ENCODE measurements at regions not wholly inside any gene's neighbourhood (a gene's known extent, or its start where the extent isn't known, plus 50 kb on each side); places are given as distances from the start of the nearest gene placed in this dataset.

- no peak for TF ChIP-seq CTCF (IDR thresholded peaks at IDR 0.05; ENCODE audit: insufficient read depth, low read depth, low read length)
- peak; percentile 59 for DNase-seq (ENCODE audit: low read depth)
- no peak overlapping the region for H3K4me3 ChIP-seq (ENCODE audit: low read depth, low read length)
Measured at GRCh38 chr3:80244390-80244789, 476.6 kb upstream of the ROBO1 start.

- no peak overlapping the region for H3K4me3 ChIP-seq (ENCODE audit: low read depth, low read length)
- TF ChIP-seq CTCF (IDR thresholded peaks at IDR 0.05; ENCODE audit: insufficient read depth, low read depth, low read length): no peak
- DNase-seq (ENCODE audit: low read depth): no peak
Measured at GRCh38 chr3:80241791-80242190, 474.0 kb upstream of the ROBO1 start.

GRCh38 chr3:80239301-80239700, 471.5 kb upstream of the ROBO1 start:
- no peak overlapping the region for H3K4me3 ChIP-seq (ENCODE audit: low read depth, low read length)
- DNase-seq (ENCODE audit: low read depth): no peak
- no peak for TF ChIP-seq CTCF (IDR thresholded peaks at IDR 0.05; ENCODE audit: insufficient read depth, low read depth, low read length)

GRCh38 chr3:80238606-80239005, 470.8 kb upstream of the ROBO1 start:
- no peak for DNase-seq (ENCODE audit: low read depth)
- H3K4me3 ChIP-seq (ENCODE audit: low read depth, low read length): no peak overlapping the region
- TF ChIP-seq CTCF (IDR thresholded peaks at IDR 0.05; ENCODE audit: insufficient read depth, low read depth, low read length): no peak

- TF ChIP-seq CTCF (IDR thresholded peaks at IDR 0.05; ENCODE audit: insufficient read depth, low read depth, low read length): no peak
- H3K4me3 ChIP-seq (ENCODE audit: low read depth, low read length): no peak overlapping the region
- DNase-seq (ENCODE audit: low read depth): peak; percentile 60
Measured at GRCh38 chr3:80238152-80238551, 470.4 kb upstream of the ROBO1 start.

GRCh38 chr3:80234706-80235105, 466.9 kb upstream of the ROBO1 start:
- no peak for DNase-seq (ENCODE audit: low read depth)
- no peak for TF ChIP-seq CTCF (IDR thresholded peaks at IDR 0.05; ENCODE audit: insufficient read depth, low read depth, low read length)
- no peak overlapping the region for H3K4me3 ChIP-seq (ENCODE audit: low read depth, low read length)

GRCh38 chr3:80233576-80233975, 465.8 kb upstream of the ROBO1 start:
- TF ChIP-seq CTCF (IDR thresholded peaks at IDR 0.05; ENCODE audit: insufficient read depth, low read depth, low read length): no peak
- no peak for DNase-seq (ENCODE audit: low read depth)
- H3K4me3 ChIP-seq (ENCODE audit: low read depth, low read length): no peak overlapping the region

Data from fibroblast of villous mesenchyme (primary cell).